22Rv1 (cell line): ENCODE measurements at regions not wholly inside any gene's neighbourhood (a gene's known extent, or its start where the extent isn't known, plus 50 kb on each side); places are given as distances from the start of the nearest gene placed in this dataset.

Source experiments
- H3K27ac ChIP-seq: fragments of 450-650 bp; 2 replicates; pipeline ENCODE4 v1.5.1; 2017
- ZFX ChIP-seq: fragments of 450-650 bp; IDR thresholded peaks from 2 replicates; pipeline ENCODE4 v1.6.1; 2017; ENCODE audit warnings: antibody characterized with exemption, borderline replicate concordance
- TF ChIP-seq, protein P1 (sequence below): fragments of 450-650 bp; IDR thresholded peaks from 2 replicates; pipeline ENCODE4 v1.5.1; 2017; ENCODE audit warnings: mild to moderate bottlenecking

- H3K27ac ChIP-seq = no peak overlapping the region
- no peak for TF ChIP-seq ZFX
- TF ChIP-seq, protein P1, sequence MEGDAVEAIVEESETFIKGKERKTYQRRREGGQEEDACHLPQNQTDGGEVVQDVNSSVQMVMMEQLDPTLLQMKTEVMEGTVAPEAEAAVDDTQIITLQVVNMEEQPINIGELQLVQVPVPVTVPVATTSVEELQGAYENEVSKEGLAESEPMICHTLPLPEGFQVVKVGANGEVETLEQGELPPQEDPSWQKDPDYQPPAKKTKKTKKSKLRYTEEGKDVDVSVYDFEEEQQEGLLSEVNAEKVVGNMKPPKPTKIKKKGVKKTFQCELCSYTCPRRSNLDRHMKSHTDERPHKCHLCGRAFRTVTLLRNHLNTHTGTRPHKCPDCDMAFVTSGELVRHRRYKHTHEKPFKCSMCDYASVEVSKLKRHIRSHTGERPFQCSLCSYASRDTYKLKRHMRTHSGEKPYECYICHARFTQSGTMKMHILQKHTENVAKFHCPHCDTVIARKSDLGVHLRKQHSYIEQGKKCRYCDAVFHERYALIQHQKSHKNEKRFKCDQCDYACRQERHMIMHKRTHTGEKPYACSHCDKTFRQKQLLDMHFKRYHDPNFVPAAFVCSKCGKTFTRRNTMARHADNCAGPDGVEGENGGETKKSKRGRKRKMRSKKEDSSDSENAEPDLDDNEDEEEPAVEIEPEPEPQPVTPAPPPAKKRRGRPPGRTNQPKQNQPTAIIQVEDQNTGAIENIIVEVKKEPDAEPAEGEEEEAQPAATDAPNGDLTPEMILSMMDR = no peak
Measured at GRCh38 chr5:175309218-175309810, 134.7 kb downstream of the DRD1 start.

DNA sequence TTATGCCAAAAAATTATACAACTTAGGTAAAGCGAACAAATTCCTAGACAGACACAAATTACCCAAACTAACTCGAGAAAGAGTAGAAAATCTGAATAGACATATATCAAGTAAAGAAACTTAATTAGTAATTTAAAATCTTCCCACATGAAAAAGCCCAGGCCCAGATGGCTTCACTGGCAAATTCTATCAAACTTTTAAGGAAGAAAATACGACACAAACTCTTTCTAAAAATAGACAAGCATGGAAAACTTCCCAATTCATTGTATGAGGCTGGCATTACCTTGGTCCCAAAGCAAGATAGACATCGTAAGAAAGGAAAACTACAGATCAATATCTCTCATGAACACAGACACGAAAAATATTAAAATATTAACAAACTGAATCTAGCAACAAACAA, 135.3 kb downstream of the DRD1 start:
- no peak overlapping the region for H3K27ac ChIP-seq
- TF ChIP-seq ZFX = no peak
- TF ChIP-seq, protein P1 = no peak

DNA sequence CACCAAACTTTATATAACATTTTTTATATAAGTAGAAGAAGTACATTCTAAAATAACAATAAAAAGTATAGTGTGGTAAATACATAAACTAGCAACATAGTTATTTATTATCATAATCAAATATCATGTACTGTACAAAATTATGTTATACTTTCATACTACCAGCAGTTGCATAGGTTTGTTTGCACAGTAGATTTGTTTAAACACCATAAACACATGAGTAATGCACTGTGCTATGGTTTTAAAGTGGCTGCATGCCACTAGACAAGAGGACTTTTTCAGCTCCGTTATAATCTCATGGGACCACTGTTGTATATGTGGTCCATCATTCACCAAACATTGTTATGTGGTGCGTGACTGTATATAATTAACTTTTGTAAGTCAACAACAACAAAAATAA, 137.6 kb downstream of the DRD1 start:
- TF ChIP-seq ZFX = no peak
- TF ChIP-seq, protein P1 = no peak
- H3K27ac ChIP-seq = no peak overlapping the region

GRCh38 chr5:175305251-175305650, 138.7 kb downstream of the DRD1 start:
- TF ChIP-seq, protein P1 = no peak
- TF ChIP-seq ZFX = no peak
- no peak overlapping the region for H3K27ac ChIP-seq

- TF ChIP-seq ZFX = no peak
- TF ChIP-seq, protein P1 = no peak
- no peak overlapping the region for H3K27ac ChIP-seq
Measured at GRCh38 chr5:175290379-175290778, 153.6 kb downstream of the DRD1 start.

DNA sequence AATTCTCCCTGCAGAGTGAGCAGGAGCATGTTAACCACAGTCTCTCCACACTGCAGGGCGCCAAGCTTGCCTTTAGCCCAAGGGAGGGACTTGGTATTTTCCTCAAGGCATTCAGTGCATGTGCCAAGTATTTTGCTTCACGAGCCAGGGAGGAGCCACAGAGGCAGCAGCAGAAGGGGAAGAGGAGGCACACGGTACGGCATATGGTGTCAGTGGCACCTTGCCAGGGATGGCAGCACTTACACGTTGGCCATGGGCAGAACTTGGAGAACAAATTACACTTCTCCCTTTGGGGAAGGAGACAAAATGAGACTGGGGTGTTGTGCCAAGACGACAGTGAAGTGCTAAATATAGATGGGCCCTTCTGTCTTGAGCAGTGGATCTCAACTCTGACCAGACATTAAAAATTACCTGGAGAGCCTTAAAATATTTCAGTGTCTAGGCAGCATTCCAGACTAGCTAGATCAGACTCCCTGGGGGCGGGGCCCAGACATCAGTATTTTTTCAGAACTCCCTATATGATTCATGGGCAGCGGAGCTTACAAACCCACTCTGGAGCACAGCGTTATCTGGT, 155.8 kb downstream of the DRD1 start:
- TF ChIP-seq ZFX = no peak
- TF ChIP-seq, protein P1 = no peak
- H3K27ac ChIP-seq = no peak overlapping the region

DNA sequence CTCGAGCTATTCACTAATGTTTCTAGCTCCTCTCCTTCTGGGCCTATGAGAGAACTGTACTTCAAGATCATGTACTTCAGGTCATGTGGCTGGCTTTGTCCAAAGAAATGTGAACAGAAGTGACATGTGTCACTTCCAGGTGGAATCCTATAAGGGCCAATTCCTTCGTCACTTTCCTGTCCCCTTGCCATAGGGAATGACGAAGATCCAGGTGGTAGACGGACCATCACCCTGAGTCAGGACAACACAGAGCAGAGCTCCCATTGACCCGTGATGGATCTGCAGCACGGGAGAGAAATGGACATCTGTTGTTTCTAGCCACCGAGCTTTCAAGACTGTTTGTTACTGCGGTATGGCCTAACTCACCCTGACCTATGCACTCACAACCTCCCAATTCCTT, 157.0 kb downstream of the DRD1 start:
- no peak overlapping the region for H3K27ac ChIP-seq

More for the DNA sequence above, 157.0 kb downstream of the DRD1 start:
- TF ChIP-seq, protein P1 = no peak
- no peak for TF ChIP-seq ZFX
